H1 (cell line): ENCODE measurements at regions not wholly inside any gene's neighbourhood (a gene's known extent, or its start where the extent isn't known, plus 50 kb on each side); places are given as distances from the start of the nearest gene placed in this dataset.

ENCODE experiments used
- CTCF ChIA-PET: fragments of 300-600 bp; sonication (Branson Sonifier 250); formaldehyde crosslinking; loops from one replicate; lab custom pipeline; 2021; ENCODE audit not compliant: partially characterized antibody; lab: Charles Lee
- POLR2A ChIA-PET: fragments of 300-600 bp; sonication (Branson Sonifier 250); formaldehyde crosslinking; loops from one replicate; lab custom pipeline; 2021; ENCODE audit warnings: inconsistent platforms; ENCODE audit not compliant: partially characterized antibody; lab: Charles Lee
- DNase-seq, 2 experiments: peaks; one replicate each; pipeline versions ENCODE4 v3.0.0 to v3.0.0-alpha.2; 2010 to 2022; ENCODE audit warnings: low spot score in 2 of 2, low read depth in 1 of 2, mixed read lengths in 1 of 2
- FAIRE-seq: peaks from 2 replicates; lab custom pipeline; 2011; peaks lifted over from hg19 to GRCh38; lab: Jason Lieb, UNC
- H2AFZ ChIP-seq: 2 replicates; pipeline ENCODE4 v1.8.1; 2012; ENCODE audit warnings: low read length, inconsistent platforms
- H2AK5ac ChIP-seq: 2 replicates; pipeline ENCODE4 v1.6.1; 2013; ENCODE audit warnings: low read depth, low read length
- H2BK120ac ChIP-seq: replicated peaks from 2 replicates; pipeline ENCODE3; 2013; ENCODE audit warnings: low read depth, low read length, inconsistent platforms
- H2BK12ac ChIP-seq: 2 replicates; pipeline ENCODE4 v1.6.1; 2013; ENCODE audit warnings: low read depth, low read length
- H2BK15ac ChIP-seq: 2 replicates; pipeline ENCODE4 v1.6.1; 2013; ENCODE audit warnings: low read length
- H2BK20ac ChIP-seq: 2 replicates; pipeline ENCODE4 v1.6.1; 2013; ENCODE audit warnings: low read length
- H2BK5ac ChIP-seq: 2 replicates; pipeline ENCODE4 v1.6.1; 2013; ENCODE audit warnings: low read depth, low read length
- H3K14ac ChIP-seq: 2 replicates; pipeline ENCODE4 v1.6.1; 2013; ENCODE audit warnings: inconsistent platforms; ENCODE audit not compliant: insufficient read length
- H3K18ac ChIP-seq: 2 replicates; pipeline ENCODE4 v1.6.1; 2013; ENCODE audit warnings: low read length; ENCODE audit errors: extremely low read depth
- H3K23ac ChIP-seq: 2 replicates; pipeline ENCODE4 v1.6.1; 2013; ENCODE audit warnings: inconsistent platforms; ENCODE audit not compliant: insufficient read length
- H3K23me2 ChIP-seq: 2 replicates; pipeline ENCODE4 v1.6.1; 2013; ENCODE audit warnings: low read depth, low read length
- H3K27ac ChIP-seq: 2 replicates; pipeline ENCODE4 v1.6.1; 2011; ENCODE audit warnings: low read depth, low read length, inconsistent platforms
- H3K27me3 ChIP-seq, 4 experiments: replicated peaks in 1 of 4; 1 replicate in 1 of 4; 2 replicates in 3 of 4; pipeline versions ENCODE4 v1.6.1 to v1.8.1; 2011 to 2013; ENCODE audit warnings: low read length in 3 of 4, mild to moderate bottlenecking in 3 of 4, inconsistent platforms in 2 of 4, mixed read lengths in 2 of 4, moderate library complexity in 1 of 4; ENCODE audit not compliant: control insufficient read depth in 3 of 4, insufficient read depth in 3 of 4; ENCODE audit errors: extremely low read depth in 1 of 4
- H3K36me3 ChIP-seq, 4 experiments: 2 replicates each; pipeline versions ENCODE4 v1.6.1 to v1.8.1; 2011 to 2013; ENCODE audit warnings: mild to moderate bottlenecking in 4 of 4, low read length in 3 of 4, moderate library complexity in 2 of 4, control low read depth in 1 of 4, inconsistent platforms in 1 of 4; ENCODE audit not compliant: insufficient read depth in 4 of 4, control insufficient read depth in 2 of 4
- H3K4ac ChIP-seq: replicated peaks from 2 replicates; pipeline ENCODE3; 2013; ENCODE audit warnings: low read length, low read depth, mixed read lengths, inconsistent platforms; ENCODE audit not compliant: insufficient read length
- H3K4me1 ChIP-seq, 4 experiments: replicated peaks in 1 of 4; 1 replicate in 1 of 4; 2 replicates in 3 of 4; pipeline versions ENCODE4 v1.6.1 to v1.8.1; 2011 to 2013; ENCODE audit warnings: low read length in 3 of 4, inconsistent platforms in 2 of 4, mixed read lengths in 1 of 4; ENCODE audit not compliant: insufficient read depth in 4 of 4, control insufficient read depth in 3 of 4
- H3K4me2 ChIP-seq, 2 experiments: 2 replicates each; pipeline versions ENCODE4 v1.6.1 to v1.8.1; 2011 to 2013; ENCODE audit warnings: low read depth in 2 of 2, low read length in 2 of 2, control low read depth in 1 of 2, inconsistent platforms in 1 of 2, mild to moderate bottlenecking in 1 of 2; ENCODE audit not compliant: insufficient read depth in 1 of 2
- H3K4me3 ChIP-seq, 4 experiments: fragments of 200-600, 300-600 bp in 1 of 4; sonication (generic), shearing (Covaris generic), sonication (Bioruptor Twin) in 1 of 4; 2 replicates each; pipeline versions ENCODE4 v1.5.1 to v1.8.1; 2011 to 2016; ENCODE audit warnings: low read length in 4 of 4, low read depth in 3 of 4, control low read depth in 2 of 4, inconsistent platforms in 2 of 4, mild to moderate bottlenecking in 2 of 4, mixed read lengths in 1 of 4, moderate library complexity in 1 of 4; ENCODE audit not compliant: insufficient read depth in 2 of 4; ENCODE audit errors: extremely low read depth in 1 of 4
- H3K56ac ChIP-seq: replicated peaks from 2 replicates; pipeline ENCODE3; 2013; ENCODE audit warnings: low read depth, mild to moderate bottlenecking, mixed read lengths, low read length, inconsistent platforms; ENCODE audit not compliant: insufficient read length
- H3K79me1 ChIP-seq: 2 replicates; pipeline ENCODE4 v1.6.1; 2013; ENCODE audit warnings: low read depth, low read length, control low read depth
- H3K79me2 ChIP-seq, 2 experiments: 2 replicates each; pipeline versions ENCODE4 v1.6.1 to v1.8.1; 2012 to 2013; ENCODE audit warnings: low read length in 2 of 2, mild to moderate bottlenecking in 2 of 2, inconsistent platforms in 1 of 2; ENCODE audit not compliant: insufficient read depth in 2 of 2, control insufficient read depth in 1 of 2
- H3K9ac ChIP-seq, 4 experiments: replicated peaks in 1 of 4; 1 replicate in 1 of 4; 2 replicates in 3 of 4; pipeline versions ENCODE4 v1.6.1 to v1.8.1; 2011 to 2013; ENCODE audit warnings: low read depth in 3 of 4, low read length in 3 of 4, control low read depth in 2 of 4, mild to moderate bottlenecking in 2 of 4, moderate library complexity in 2 of 4, inconsistent platforms in 1 of 4; ENCODE audit errors: extremely low read depth in 1 of 4
- H3K9me3 ChIP-seq, 2 experiments: 2 replicates each; pipeline versions ENCODE4 v1.6.1 to v1.8.1; 2012 to 2013; ENCODE audit warnings: mild to moderate bottlenecking in 2 of 2, moderate library complexity in 2 of 2, control low read depth in 1 of 2, inconsistent platforms in 1 of 2, low read depth in 1 of 2, low read length in 1 of 2, mixed read lengths in 1 of 2; ENCODE audit not compliant: insufficient read depth in 2 of 2
- H4K20me1 ChIP-seq, 2 experiments: replicated peaks in 1 of 2; 2 replicates each; pipeline versions ENCODE3 to v1.8.1; 2011 to 2013; ENCODE audit warnings: inconsistent platforms in 2 of 2, low read length in 2 of 2, mild to moderate bottlenecking in 1 of 2; ENCODE audit not compliant: insufficient read depth in 2 of 2, control insufficient read depth in 1 of 2
- H4K5ac ChIP-seq: 2 replicates; pipeline ENCODE4 v1.6.1; 2013; ENCODE audit warnings: low read length, low read depth, mixed read lengths, inconsistent platforms; ENCODE audit not compliant: insufficient read length
- H4K8ac ChIP-seq: 2 replicates; pipeline ENCODE4 v1.8.0; 2013; ENCODE audit warnings: mild to moderate bottlenecking, moderate library complexity, low read length, inconsistent platforms; ENCODE audit not compliant: insufficient read depth; ENCODE audit errors: extremely low read depth
- H4K91ac ChIP-seq: replicated peaks from 2 replicates; pipeline ENCODE3; 2013; ENCODE audit warnings: low read length, mixed read lengths, inconsistent platforms; ENCODE audit not compliant: insufficient read length
- BACH1 ChIP-seq: IDR thresholded peaks from 2 replicates; pipeline ENCODE4 v1.6.1; 2012; ENCODE audit warnings: low read length, improper control_type of control experiment
- BRCA1 ChIP-seq: IDR thresholded peaks from 2 replicates; pipeline ENCODE4 v1.6.1; 2012; ENCODE audit warnings: low read depth, low read length, improper control_type of control experiment
- MAX ChIP-seq: IDR thresholded peaks from 2 replicates; pipeline ENCODE4 v1.6.1; 2012; ENCODE audit warnings: inconsistent platforms
- NANOG ChIP-seq: IDR thresholded peaks from 2 replicates; pipeline ENCODE4 v1.6.1; 2011; ENCODE audit warnings: low read length, low read depth, mild to moderate bottlenecking, inconsistent platforms; ENCODE audit not compliant: insufficient read depth, poor library complexity, severe bottlenecking
- NRF1 ChIP-seq: IDR thresholded peaks from 2 replicates; pipeline ENCODE4 v1.6.1; 2011; ENCODE audit warnings: mild to moderate bottlenecking, low read depth, low read length, improper control_type of control experiment
- POU5F1 ChIP-seq: IDR thresholded peaks from 2 replicates; pipeline ENCODE4 v1.6.1; 2011; ENCODE audit warnings: low read depth, mild to moderate bottlenecking, low read length, moderate library complexity
- SP2 ChIP-seq: IDR thresholded peaks from 2 replicates; pipeline ENCODE4 v1.6.1; 2012; ENCODE audit warnings: mild to moderate bottlenecking, low read length, inconsistent platforms
- SRF ChIP-seq: IDR thresholded peaks from 2 replicates; pipeline ENCODE4 v1.6.1; 2011; ENCODE audit warnings: mild to moderate bottlenecking, low read depth, low read length, moderate library complexity
- SUZ12 ChIP-seq: fragments of 200-600 bp; sonication (generic); IDR thresholded peaks from 2 replicates; pipeline ENCODE4 v1.6.1; 2012; ENCODE audit warnings: mild to moderate bottlenecking, inconsistent platforms, low read length, moderate library complexity, mixed read lengths
- TCF12 ChIP-seq: IDR thresholded peaks from 2 replicates; pipeline ENCODE4 v1.6.1; 2011; ENCODE audit warnings: low read depth, mild to moderate bottlenecking, low read length
- WGBS, 2 experiments: shearing (Covaris generic) in 1 of 2; methylation state at CpG; one replicate each; pipeline versions ENCODE4 v1.1.6 to v1.1.7; 2013 to 2015; ENCODE audit warnings: low lambda C conversion rate in 2 of 2, mixed read lengths in 2 of 2, inconsistent platforms in 1 of 2, low coverage in 1 of 2, missing lambda C conversion rate in 1 of 2; ENCODE audit not compliant: insufficient replicate concordance in 2 of 2, insufficient coverage in 1 of 2, insufficient read length in 1 of 2; ENCODE audit errors: extremely low coverage in 1 of 2, missing lambda C conversion rate in 1 of 2; 5-methylcytosine and 5-hydroxymethylcytosine counted together

- H4K20me1 ChIP-seq = no peaks in the 10 kb centered on the region
- H3K56ac ChIP-seq = no peak overlapping the region
- H3K9ac ChIP-seq = no peak overlapping the region
- no peaks in the 10 kb centered on the region; the same call in 1 of the 2 replicates for H3K23me2 ChIP-seq
- no peak overlapping the region for H3K14ac ChIP-seq
- H3K27me3 ChIP-seq = no peaks in the 10 kb centered on the region
- CTCF ChIA-PET = no interaction called here
- no peak overlapping the region for H4K5ac ChIP-seq
- no peak overlapping the region for H2BK15ac ChIP-seq
- peaks cover 0 to 3% (median 0%) of the 10 kb centered on the region in 4 experiments; a peak in 1 of 7 replicates for H3K4me1 ChIP-seq
- H3K36me3 ChIP-seq = no peaks in the 10 kb centered on the region
- no peak overlapping the region for H3K23ac ChIP-seq
- FAIRE-seq = no peak
- H3K27ac ChIP-seq = no peak overlapping the region
- H3K4me3 ChIP-seq = no peak overlapping the region
- H2BK12ac ChIP-seq = no peak overlapping the region
- H2AK5ac ChIP-seq = no peak overlapping the region
- H2BK20ac ChIP-seq = no peak overlapping the region
- no peak overlapping the region for H2AFZ ChIP-seq
- H3K79me1 ChIP-seq = no peaks in the 10 kb centered on the region
- WGBS, 2 experiments = 94% methylated on average over 4 of the region's 4 CpGs; no CpG with 5 or more reads in 1 of the 2 experiments
- no peak overlapping the region for H4K8ac ChIP-seq
- H3K79me2 ChIP-seq = no peaks in the 10 kb centered on the region
- no peak overlapping the region for H2BK5ac ChIP-seq
- no peak overlapping the region for H3K4me2 ChIP-seq
- POLR2A ChIA-PET = no interaction called here
- no peak for DNase-seq
- no peaks in the 10 kb centered on the region for H3K9me3 ChIP-seq
- no peak overlapping the region for H2BK120ac ChIP-seq
- no peak overlapping the region for H3K18ac ChIP-seq
- H3K4ac ChIP-seq = no peak overlapping the region
- H4K91ac ChIP-seq = no peak overlapping the region
- no peak for TF ChIP-seq BRCA1
- no peak for TF ChIP-seq NRF1
- TF ChIP-seq BACH1 = no peak
- TF ChIP-seq TCF12 = no peak
- no peak for TF ChIP-seq MAX
- no peak for TF ChIP-seq NANOG
- no peak for TF ChIP-seq SP2
- no peak for TF ChIP-seq POU5F1
- no peak for TF ChIP-seq SUZ12
- TF ChIP-seq SRF = no peak
Measured at GRCh38 chr14:85214471-85214870, 315.5 kb upstream of the FLRT2 start.
